IMR-90 (cell line): ENCODE measurements at regions not wholly inside any gene's neighbourhood (a gene's known extent, or its start where the extent isn't known, plus 50 kb on each side); places are given as distances from the start of the nearest gene placed in this dataset.
A peak's percentile ranks its signal among the peaks of the same experiment; 100 is the strongest.

Source experiments
- ATAC-seq: fragments of 200-7000 bp; cut with Tn5 transposase; 2 replicates; pipeline ENCODE4 v1.9.1; 2020; ENCODE audit warnings: low read depth, mild to moderate bottlenecking, moderate library complexity
- BruUV-seq: library from RNA; stranded (reverse); fragments of 400-500 nt; replicated peaks from 2 replicates; lab custom pipeline; 2021; lab: Mats Ljungman, UMichigan
- CTCF ChIA-PET: fragments of 300-600 bp; formaldehyde crosslinking; extraction: SDS; loops from one replicate; lab custom pipeline; 2021; ENCODE audit warnings: antibody characterized with exemption; lab: Yijun Ruan, JAX
- POLR2A ChIA-PET: fragments of 300-600 bp; sonication (Branson Sonifier 250); formaldehyde crosslinking; loops from one replicate; lab custom pipeline; 2022; ENCODE audit warnings: antibody characterized with exemption; ENCODE audit not compliant: unreplicated experiment; lab: Charles Lee
- DNase-seq: peaks from one replicate; pipeline ENCODE4 v3.0.0; 2013
- H2AFZ ChIP-seq: replicated peaks from 2 replicates; pipeline ENCODE3; 2013; ENCODE audit warnings: low read length, mild to moderate bottlenecking; ENCODE audit not compliant: poor library complexity
- H2AK5ac ChIP-seq: 2 replicates; pipeline ENCODE4 v1.6.1; 2013; ENCODE audit warnings: low read depth, low read length, inconsistent platforms
- H2AK9ac ChIP-seq: replicated peaks from 2 replicates; pipeline ENCODE3; 2013; ENCODE audit warnings: mild to moderate bottlenecking, low read depth, low read length, moderate library complexity; ENCODE audit not compliant: poor library complexity
- H2BK120ac ChIP-seq: 2 replicates; pipeline ENCODE4 v1.6.1; 2013; ENCODE audit warnings: low read depth, low read length, inconsistent platforms
- H2BK15ac ChIP-seq: 3 replicates; pipeline ENCODE4 v1.6.1; 2013; ENCODE audit warnings: low read depth, low read length, inconsistent platforms
- H2BK20ac ChIP-seq: 2 replicates; pipeline ENCODE4 v1.6.1; 2013; ENCODE audit warnings: low read depth, mild to moderate bottlenecking, inconsistent platforms, low read length, moderate library complexity
- H2BK5ac ChIP-seq: 2 replicates; pipeline ENCODE4 v1.6.1; 2013; ENCODE audit warnings: mild to moderate bottlenecking, low read depth, low read length, inconsistent platforms; ENCODE audit not compliant: poor library complexity, severe bottlenecking
- H3K14ac ChIP-seq: replicated peaks from 2 replicates; pipeline ENCODE4 v1.6.1; 2013; ENCODE audit warnings: low read depth, low read length, inconsistent platforms
- H3K18ac ChIP-seq: 2 replicates; pipeline ENCODE4 v1.6.1; 2013; ENCODE audit warnings: low read depth, low read length, control low read depth
- H3K23ac ChIP-seq: 2 replicates; pipeline ENCODE4 v1.6.1; 2013; ENCODE audit warnings: low read depth, low read length, inconsistent platforms
- H3K27ac ChIP-seq: 2 replicates; pipeline ENCODE4 v1.5.1; 2013; ENCODE audit warnings: mild to moderate bottlenecking, control low read depth, low read length; ENCODE audit not compliant: insufficient read depth
- H3K27me3 ChIP-seq: 2 replicates; pipeline ENCODE4 v1.6.1; 2013; ENCODE audit warnings: low read length; ENCODE audit not compliant: control insufficient read depth, insufficient read depth
- H3K36me3 ChIP-seq: 2 replicates; pipeline ENCODE4 v1.6.1; 2013; ENCODE audit warnings: low read length, mixed read lengths; ENCODE audit not compliant: control insufficient read depth, insufficient read depth
- H3K4ac ChIP-seq: 2 replicates; pipeline ENCODE4 v1.6.1; 2013; ENCODE audit warnings: low read depth, low read length, inconsistent platforms
- H3K4me1 ChIP-seq: 2 replicates; pipeline ENCODE4 v1.6.1; 2013; ENCODE audit warnings: low read length, mixed read lengths; ENCODE audit not compliant: control insufficient read depth, insufficient read depth
- H3K4me2 ChIP-seq: 2 replicates; pipeline ENCODE4 v1.6.1; 2013; ENCODE audit warnings: low read depth, mild to moderate bottlenecking, control low read depth, low read length, moderate library complexity
- H3K4me3 ChIP-seq: 2 replicates; pipeline ENCODE4 v1.5.1; 2013; ENCODE audit warnings: low read depth, mild to moderate bottlenecking, control low read depth, low read length, moderate library complexity; ENCODE audit not compliant: insufficient read depth
- H3K56ac ChIP-seq: 2 replicates; pipeline ENCODE4 v1.6.1; 2013; ENCODE audit warnings: low read length, inconsistent platforms; ENCODE audit not compliant: insufficient read depth; ENCODE audit errors: extremely low read depth
- H3K79me1 ChIP-seq, 2 experiments: 2 replicates each; pipeline ENCODE4 v1.6.1; 2013; ENCODE audit warnings: low read length in 2 of 2, inconsistent platforms in 1 of 2, low read depth in 1 of 2
- H3K9ac ChIP-seq: 2 replicates; pipeline ENCODE4 v1.6.1; 2013; ENCODE audit warnings: low read depth, low read length, control low read depth
- H3K9me1 ChIP-seq: 2 replicates; pipeline ENCODE4 v1.6.1; 2013; ENCODE audit warnings: low read length, inconsistent platforms; ENCODE audit not compliant: insufficient read depth
- H3K9me3 ChIP-seq: 2 replicates; pipeline ENCODE4 v1.6.1; 2013; ENCODE audit warnings: low read length; ENCODE audit not compliant: control insufficient read depth, insufficient read depth
- H4K20me1 ChIP-seq: 2 replicates; pipeline ENCODE4 v1.6.1; 2013; ENCODE audit warnings: low read length, inconsistent platforms; ENCODE audit not compliant: insufficient read depth
- H4K5ac ChIP-seq: 2 replicates; pipeline ENCODE4 v1.6.1; 2013; ENCODE audit warnings: mild to moderate bottlenecking, low read depth, low read length, control low read depth
- H4K8ac ChIP-seq, 2 experiments: 2 replicates each; pipeline ENCODE4 v1.6.1; 2013; ENCODE audit warnings: low read depth in 2 of 2, low read length in 2 of 2, control low read depth in 1 of 2, inconsistent platforms in 1 of 2
- H4K91ac ChIP-seq: 2 replicates; pipeline ENCODE4 v1.6.1; 2013; ENCODE audit warnings: low read depth, low read length, inconsistent platforms; ENCODE audit not compliant: insufficient read depth
- CHD1 ChIP-seq: IDR thresholded peaks from 2 replicates; pipeline ENCODE4 v1.6.1; 2012; ENCODE audit warnings: low read depth, low read length, improper control_type of control experiment
- FOS ChIP-seq: fragments of 150-350 bp; IDR thresholded peaks from 2 replicates; pipeline ENCODE4 v1.6.1; 2016; ENCODE audit warnings: low read depth, low read length
- MXI1 ChIP-seq: IDR thresholded peaks from 2 replicates; pipeline ENCODE4 v1.6.1; 2012; ENCODE audit warnings: low read depth, mild to moderate bottlenecking, low read length, moderate library complexity, borderline replicate concordance
- NFE2L2 ChIP-seq: fragments of 150-350 bp; IDR thresholded peaks from 2 replicates; pipeline ENCODE4 v1.6.1; 2016; ENCODE audit warnings: low read depth, mild to moderate bottlenecking, low read length
- SMC3 ChIP-seq: fragments of 150-350 bp; IDR thresholded peaks from 2 replicates; pipeline ENCODE4 v1.6.1; 2016; ENCODE audit warnings: low read depth, mild to moderate bottlenecking, antibody characterized with exemption, low read length, moderate library complexity
- WGBS, 2 experiments: methylation state at CpG; one replicate each; pipeline versions ENCODE4 v1.1.5 to v1.1.7; 2013; ENCODE audit warnings: missing lambda C conversion rate in 2 of 2; ENCODE audit not compliant: insufficient read length in 1 of 2; ENCODE audit errors: extremely low coverage in 2 of 2; 5-methylcytosine and 5-hydroxymethylcytosine counted together
- dilution Hi-C: fragments of 300-500 bp; cut with HindIII; formaldehyde crosslinking; loops from one replicate; pipeline ENCODE4 v1.14.3; 2018; ENCODE audit warnings: low sequenced_read_pairs; ENCODE audit not compliant: unreplicated experiment
- in situ Hi-C: fragments of 300-500 bp; cut with MboI; formaldehyde crosslinking; loops from 3 replicates; pipeline ENCODE4 v1.14.3; 2019; ENCODE audit warnings: low sequenced_read_pairs, inconsistent platforms, mixed read lengths
- intact Hi-C: fragments of 100-400 bp; cut with micrococcal nuclease; formaldehyde crosslinking; loops from 2 replicates; pipeline ENCODE4 v1.10.0; 2022

- Histone ChIP-seq H3K14ac (no peak overlapping the region), H3K9me1 (peaks cover 1% of the 10 kb centered on the region), H2BK15ac (no peak overlapping the region), H4K91ac (no peak overlapping the region), H3K79me1 (no peaks in the 10 kb centered on the region), H3K9me3 (no peaks in the 10 kb centered on the region), H2BK20ac (no peak overlapping the region), H3K18ac (no peak overlapping the region), H4K5ac (no peak overlapping the region), H3K4me2 (no peak overlapping the region), H3K27me3 (no peaks in the 10 kb centered on the region), H3K36me3 (no peaks in the 10 kb centered on the region), H3K4me3 (no peak overlapping the region), H2AK5ac (no peak overlapping the region), H3K23ac (no peak overlapping the region), H2BK120ac (no peak overlapping the region), H3K56ac (no peak overlapping the region), H4K20me1 (no peaks in the 10 kb centered on the region), H3K9ac (no peak overlapping the region), H3K27ac (no peak overlapping the region), H2BK5ac (no peak overlapping the region), H2AK9ac (no peak overlapping the region), H3K4ac (no peak overlapping the region), H4K8ac (no peak overlapping the region), H2AFZ (no peak overlapping the region), H3K4me1 (peaks cover 4% of the 10 kb centered on the region)
- ATAC-seq (no peak), DNase-seq (peak; percentile 22)
- CTCF ChIA-PET, result interaction anchor here (1.0 kb wide), 1 partner anchor 12 kb away, joined by 3 read pairs; no protein-coding TSS in a partner anchor
- POLR2A ChIA-PET, result no interaction called here
- no CpG with 5 or more reads among the region's 1 CpG for WGBS, 2 experiments
- BruUV-seq, result no TSS peak
- in situ Hi-C loops, result no loop called here
- intact Hi-C loops, result no loop called here
- TF ChIP-seq SMC3 (no peak), CHD1 (no peak), MXI1 (no peak), NFE2L2 (no peak), FOS (peak; percentile 43; the same call in 1 of the 2 replicates)
- dilution Hi-C loops, result no loop called here
These were observed 91.7 kb upstream of the CTAGE1 start for GRCh38 chr18:22509423-22509822.
